K562 (cell line): ENCODE measurements at regions not wholly inside any gene's neighbourhood (a gene's known extent, or its start where the extent isn't known, plus 50 kb on each side); places are given as distances from the start of the nearest gene placed in this dataset.

Experiments used
- SMAD4 ChIP-seq: fragments of 250-450 bp; sonication (Bioruptor Pico); conservative IDR thresholded peaks from 2 replicates; pipeline ENCODE4 v1.8.0; 2021; ENCODE audit warnings: inconsistent platforms, mild to moderate bottlenecking, moderate library complexity
- SPI1 ChIP-seq: IDR thresholded peaks from 2 replicates; pipeline ENCODE4 v1.6.1; 2011; ENCODE audit warnings: low read depth, low read length, control low read depth, borderline replicate concordance
- TF ChIP-seq, protein P1 (sequence below), 2 experiments: fragments of 450-650 bp in 1 of 2; sonication (generic) in 1 of 2; formaldehyde crosslinking in 1 of 2; IDR thresholded peaks; 2 replicates each; pipeline versions ENCODE4 v1.7.1 to v1.9.0; 2016 to 2022; ENCODE audit warnings: inconsistent platforms in 1 of 2, mild to moderate bottlenecking in 1 of 2, missing genetic modification reagents in 1 of 2

DNA sequence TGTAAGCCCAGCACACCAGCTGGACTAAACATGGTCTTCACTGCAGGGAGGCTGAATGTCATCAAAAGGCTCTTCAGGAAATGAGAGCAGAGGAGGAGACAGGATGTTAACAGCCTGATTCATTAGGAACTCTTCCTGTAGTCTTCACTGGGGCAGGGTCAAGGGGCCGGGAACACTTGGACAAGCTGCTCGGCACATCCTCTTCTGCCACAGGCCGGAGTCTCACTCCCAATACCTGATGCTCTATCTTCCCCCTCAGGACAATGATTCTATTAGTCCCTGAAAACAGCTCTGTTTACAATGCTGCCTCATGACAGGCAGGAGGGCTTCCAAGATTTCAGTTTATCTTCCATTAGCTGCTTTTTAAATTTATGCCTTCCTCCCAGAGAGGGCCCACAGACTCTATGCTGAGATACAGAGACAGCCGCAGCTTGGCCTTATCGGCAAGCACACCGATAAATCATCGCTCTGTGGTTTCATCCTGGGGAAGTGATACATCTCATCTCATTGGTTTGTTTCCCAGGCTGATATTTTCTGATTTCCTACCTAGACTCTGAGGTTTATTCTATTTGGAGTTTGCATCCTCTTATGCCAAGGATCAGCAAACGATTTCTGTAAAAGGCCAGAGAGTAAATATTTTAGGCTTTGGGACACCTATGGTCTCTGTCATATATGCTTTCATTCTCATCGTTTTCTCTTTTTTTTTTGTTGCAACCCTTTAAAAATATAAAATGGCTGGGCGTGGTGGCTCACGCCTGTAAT, 214.0 kb upstream of the ASIC2 start (continued):
- TF ChIP-seq, protein P1, sequence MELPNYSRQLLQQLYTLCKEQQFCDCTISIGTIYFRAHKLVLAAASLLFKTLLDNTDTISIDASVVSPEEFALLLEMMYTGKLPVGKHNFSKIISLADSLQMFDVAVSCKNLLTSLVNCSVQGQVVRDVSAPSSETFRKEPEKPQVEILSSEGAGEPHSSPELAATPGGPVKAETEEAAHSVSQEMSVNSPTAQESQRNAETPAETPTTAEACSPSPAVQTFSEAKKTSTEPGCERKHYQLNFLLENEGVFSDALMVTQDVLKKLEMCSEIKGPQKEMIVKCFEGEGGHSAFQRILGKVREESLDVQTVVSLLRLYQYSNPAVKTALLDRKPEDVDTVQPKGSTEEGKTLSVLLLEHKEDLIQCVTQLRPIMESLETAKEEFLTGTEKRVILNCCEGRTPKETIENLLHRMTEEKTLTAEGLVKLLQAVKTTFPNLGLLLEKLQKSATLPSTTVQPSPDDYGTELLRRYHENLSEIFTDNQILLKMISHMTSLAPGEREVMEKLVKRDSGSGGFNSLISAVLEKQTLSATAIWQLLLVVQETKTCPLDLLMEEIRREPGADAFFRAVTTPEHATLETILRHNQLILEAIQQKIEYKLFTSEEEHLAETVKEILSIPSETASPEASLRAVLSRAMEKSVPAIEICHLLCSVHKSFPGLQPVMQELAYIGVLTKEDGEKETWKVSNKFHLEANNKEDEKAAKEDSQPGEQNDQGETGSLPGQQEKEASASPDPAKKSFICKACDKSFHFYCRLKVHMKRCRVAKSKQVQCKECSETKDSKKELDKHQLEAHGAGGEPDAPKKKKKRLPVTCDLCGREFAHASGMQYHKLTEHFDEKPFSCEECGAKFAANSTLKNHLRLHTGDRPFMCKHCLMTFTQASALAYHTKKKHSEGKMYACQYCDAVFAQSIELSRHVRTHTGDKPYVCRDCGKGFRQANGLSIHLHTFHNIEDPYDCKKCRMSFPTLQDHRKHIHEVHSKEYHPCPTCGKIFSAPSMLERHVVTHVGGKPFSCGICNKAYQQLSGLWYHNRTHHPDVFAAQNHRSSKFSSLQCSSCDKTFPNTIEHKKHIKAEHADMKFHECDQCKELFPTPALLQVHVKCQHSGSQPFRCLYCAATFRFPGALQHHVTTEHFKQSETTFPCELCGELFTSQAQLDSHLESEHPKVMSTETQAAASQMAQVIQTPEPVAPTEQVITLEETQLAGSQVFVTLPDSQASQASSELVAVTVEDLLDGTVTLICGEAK (IDR thresholded peaks at IDR 0.05) = no peak
- TF ChIP-seq, protein P1 (CRISPR knock-in tag; IDR thresholded peaks at IDR 0.05) = no peak
- TF ChIP-seq SPI1 (peak; percentile 35; the same call in 1 of the 2 replicates), SMAD4 (peak; percentile 54; the same call in 1 of the 2 replicates)
